Liver (tissue), 8 donors: ENCODE measurements at regions not wholly inside any gene's neighbourhood (a gene's known extent, or its start where the extent isn't known, plus 50 kb on each side); places are given as distances from the start of the nearest gene placed in this dataset.
"Not testable (repeated sequence)": the region's sequence is repeated elsewhere in the genome, so short reads cannot be mapped to it uniquely, and the experiment has no call there.

Source experiments
- DNase-seq: peaks from one replicate; pipeline ENCODE4 v3.0.0-alpha.2; 2017; ENCODE audit warnings: low spot score
- H3K27ac ChIP-seq, 2 donors: one replicate each; pipeline ENCODE4 v1.7.0; 2013; ENCODE audit warnings: inconsistent platforms in 2 of 2, low read length in 2 of 2, control low read depth in 1 of 2, low read depth in 1 of 2, mild to moderate bottlenecking in 1 of 2
- H3K27me3 ChIP-seq, 4 donors: one replicate each; pipeline versions ENCODE4 v1.6.1 to v1.7.0; 2013; ENCODE audit warnings: low read length in 3 of 4, inconsistent platforms in 1 of 4, mild to moderate bottlenecking in 1 of 4, moderate library complexity in 1 of 4; ENCODE audit not compliant: control insufficient read depth in 4 of 4, insufficient read depth in 4 of 4
- H3K36me3 ChIP-seq, 4 donors: one replicate each; pipeline versions ENCODE4 v1.6.1 to v1.7.0; 2013; ENCODE audit warnings: low read length in 3 of 4, mild to moderate bottlenecking in 3 of 4, low read depth in 1 of 4, moderate library complexity in 1 of 4; ENCODE audit not compliant: control insufficient read depth in 4 of 4, insufficient read depth in 3 of 4
- H3K4me1 ChIP-seq, 4 donors: one replicate each; pipeline versions ENCODE4 v1.6.1 to v1.7.0; 2013; ENCODE audit warnings: low read length in 3 of 4, mild to moderate bottlenecking in 3 of 4, moderate library complexity in 1 of 4; ENCODE audit not compliant: control insufficient read depth in 4 of 4, insufficient read depth in 4 of 4
- H3K4me3 ChIP-seq, 3 donors: one replicate each; pipeline versions ENCODE4 v1.6.1 to v1.7.0; 2013; ENCODE audit warnings: low read length in 3 of 3, control low read depth in 1 of 3, low read depth in 1 of 3, mild to moderate bottlenecking in 1 of 3
- H3K9ac ChIP-seq, 2 donors: one replicate each; pipeline ENCODE4 v1.7.0; 2013; ENCODE audit warnings: low read length in 2 of 2, mild to moderate bottlenecking in 2 of 2, moderate library complexity in 2 of 2, control low read depth in 1 of 2, low read depth in 1 of 2
- H3K9me3 ChIP-seq, 4 donors: one replicate each; pipeline versions ENCODE4 v1.6.1 to v1.7.0; 2013; ENCODE audit warnings: low read length in 3 of 4; ENCODE audit not compliant: control insufficient read depth in 4 of 4
- EGR1 ChIP-seq, 2 donors: IDR thresholded peaks; 2 replicates each; pipeline ENCODE4 v1.6.1; 2016 to 2018; ENCODE audit warnings: antibody characterized with exemption in 2 of 2, low read depth in 2 of 2
- FOXA1 ChIP-seq: IDR thresholded peaks from 2 replicates; pipeline ENCODE4 v1.6.1; 2016; ENCODE audit warnings: antibody characterized with exemption
- FOXA2 ChIP-seq: IDR thresholded peaks from 2 replicates; pipeline ENCODE4 v1.6.1; 2016; ENCODE audit warnings: antibody characterized with exemption
- GABPA ChIP-seq, 2 donors: IDR thresholded peaks in 1 of 2; conservative IDR thresholded peaks in 1 of 2; 2 replicates each; pipeline ENCODE4 v1.6.1; 2016; ENCODE audit warnings: antibody characterized with exemption in 2 of 2, mild to moderate bottlenecking in 1 of 2, moderate library complexity in 1 of 2
- HNF4A ChIP-seq, 2 donors: conservative IDR thresholded peaks; 2 replicates each; pipeline ENCODE4 v1.6.1; 2016; ENCODE audit warnings: antibody characterized with exemption in 2 of 2, mild to moderate bottlenecking in 2 of 2
- HNF4G ChIP-seq: IDR thresholded peaks from 2 replicates; pipeline ENCODE4 v1.6.1; 2016; ENCODE audit warnings: antibody characterized with exemption
- JUND ChIP-seq, 2 donors: IDR thresholded peaks; 2 replicates each; pipeline ENCODE4 v1.6.1; 2016; ENCODE audit warnings: antibody characterized with exemption in 2 of 2
- NR2F2 ChIP-seq: IDR thresholded peaks from 2 replicates; pipeline ENCODE4 v1.6.1; 2016; ENCODE audit warnings: antibody characterized with exemption
- RAD21 ChIP-seq, 2 donors: IDR thresholded peaks; 2 replicates each; pipeline ENCODE4 v1.6.1; 2016; ENCODE audit warnings: antibody characterized with exemption in 2 of 2, mild to moderate bottlenecking in 2 of 2
- RXRA ChIP-seq, 2 donors: IDR thresholded peaks; 2 replicates each; pipeline ENCODE4 v1.6.1; 2017 to 2018; ENCODE audit warnings: antibody characterized with exemption in 2 of 2, mild to moderate bottlenecking in 1 of 2
- SP1 ChIP-seq: IDR thresholded peaks from 2 replicates; pipeline ENCODE4 v1.6.1; 2018; ENCODE audit warnings: antibody characterized with exemption, mild to moderate bottlenecking
- TAF1 ChIP-seq: conservative IDR thresholded peaks from 2 replicates; pipeline ENCODE4 v1.6.1; 2016; ENCODE audit warnings: antibody characterized with exemption, mild to moderate bottlenecking
- YY1 ChIP-seq: IDR thresholded peaks from 2 replicates; pipeline ENCODE4 v1.6.1; 2016; ENCODE audit warnings: antibody characterized with exemption, mild to moderate bottlenecking
- WGBS: extraction: QIAGEN DNeasy Blood & Tissue Kit; methylation state at CpG from one replicate; pipeline ENCODE4 v1.1.7; 2013; 5-methylcytosine and 5-hydroxymethylcytosine counted together
- TF ChIP-seq, protein P1 (sequence below): IDR thresholded peaks from 2 replicates; pipeline ENCODE4 v1.6.1; 2016; ENCODE audit warnings: antibody characterized with exemption
- TF ChIP-seq, protein P2 (sequence below): fragments of 150-350 bp; IDR thresholded peaks from 2 replicates; pipeline ENCODE4 v1.5.1; 2017; ENCODE audit warnings: improper control_type of control experiment, low read depth, low read length; ENCODE audit not compliant: missing input control
- donor health status: healthy.
- donor health status: healthy.
- donor health status: healthy.
- donor health status: healthy.
- donor health status: healthy.

DNA sequence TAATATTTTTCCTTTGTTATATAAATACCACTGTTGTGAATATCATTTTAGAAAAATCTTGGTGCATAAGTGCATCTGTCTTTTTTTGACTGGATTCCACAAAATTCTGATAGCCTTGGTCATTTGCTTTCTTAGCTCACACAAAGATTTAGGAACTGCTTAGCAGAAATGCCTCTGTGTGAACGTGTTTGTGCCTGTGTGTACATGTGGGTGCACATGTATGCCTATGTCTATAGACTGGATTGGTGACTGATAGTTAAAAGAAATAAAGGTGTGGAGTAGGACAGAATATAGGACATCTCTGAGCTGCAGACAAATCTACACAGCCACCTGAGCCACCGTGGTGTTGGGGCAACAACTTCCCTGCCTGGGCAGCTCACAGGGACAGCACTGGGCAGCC, 93.8 kb downstream of the TSN start:
- WGBS: 61% methylated on average over 2 of the region's 2 CpGs
- H3K4me3 ChIP-seq: no peak overlapping the region
- no peak for DNase-seq
- H3K27ac ChIP-seq: no peak overlapping the region
- H3K36me3 ChIP-seq: no peaks in the 10 kb centered on the region
- no peak for TF ChIP-seq FOXA2
- no peak for TF ChIP-seq SP1
- TF ChIP-seq, protein P1, sequence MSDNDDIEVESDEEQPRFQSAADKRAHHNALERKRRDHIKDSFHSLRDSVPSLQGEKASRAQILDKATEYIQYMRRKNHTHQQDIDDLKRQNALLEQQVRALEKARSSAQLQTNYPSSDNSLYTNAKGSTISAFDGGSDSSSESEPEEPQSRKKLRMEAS: no peak
- no peak for TF ChIP-seq TAF1
- TF ChIP-seq, protein P2, sequence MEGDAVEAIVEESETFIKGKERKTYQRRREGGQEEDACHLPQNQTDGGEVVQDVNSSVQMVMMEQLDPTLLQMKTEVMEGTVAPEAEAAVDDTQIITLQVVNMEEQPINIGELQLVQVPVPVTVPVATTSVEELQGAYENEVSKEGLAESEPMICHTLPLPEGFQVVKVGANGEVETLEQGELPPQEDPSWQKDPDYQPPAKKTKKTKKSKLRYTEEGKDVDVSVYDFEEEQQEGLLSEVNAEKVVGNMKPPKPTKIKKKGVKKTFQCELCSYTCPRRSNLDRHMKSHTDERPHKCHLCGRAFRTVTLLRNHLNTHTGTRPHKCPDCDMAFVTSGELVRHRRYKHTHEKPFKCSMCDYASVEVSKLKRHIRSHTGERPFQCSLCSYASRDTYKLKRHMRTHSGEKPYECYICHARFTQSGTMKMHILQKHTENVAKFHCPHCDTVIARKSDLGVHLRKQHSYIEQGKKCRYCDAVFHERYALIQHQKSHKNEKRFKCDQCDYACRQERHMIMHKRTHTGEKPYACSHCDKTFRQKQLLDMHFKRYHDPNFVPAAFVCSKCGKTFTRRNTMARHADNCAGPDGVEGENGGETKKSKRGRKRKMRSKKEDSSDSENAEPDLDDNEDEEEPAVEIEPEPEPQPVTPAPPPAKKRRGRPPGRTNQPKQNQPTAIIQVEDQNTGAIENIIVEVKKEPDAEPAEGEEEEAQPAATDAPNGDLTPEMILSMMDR: no peak
- TF ChIP-seq FOXA1: no peak
- no peak for TF ChIP-seq EGR1 (IDR thresholded peaks at IDR 0.05; ENCODE audit: low read depth in 2 of 2)
- no peak for TF ChIP-seq JUND (IDR thresholded peaks at IDR 0.05)
- TF ChIP-seq HNF4A (conservative IDR thresholded peaks at IDR 0.05): no peak
- no peak for TF ChIP-seq NR2F2
- TF ChIP-seq RAD21 (IDR thresholded peaks at IDR 0.05): no peak
- H3K9me3 ChIP-seq: no peaks in the 10 kb centered on the region
- H3K4me1 ChIP-seq: no peaks in the 10 kb centered on the region
- H3K27me3 ChIP-seq: peaks cover 0 to under 1% (median 0%) of the 10 kb centered on the region in 4 donors
- no peak overlapping the region for H3K9ac ChIP-seq

DNA sequence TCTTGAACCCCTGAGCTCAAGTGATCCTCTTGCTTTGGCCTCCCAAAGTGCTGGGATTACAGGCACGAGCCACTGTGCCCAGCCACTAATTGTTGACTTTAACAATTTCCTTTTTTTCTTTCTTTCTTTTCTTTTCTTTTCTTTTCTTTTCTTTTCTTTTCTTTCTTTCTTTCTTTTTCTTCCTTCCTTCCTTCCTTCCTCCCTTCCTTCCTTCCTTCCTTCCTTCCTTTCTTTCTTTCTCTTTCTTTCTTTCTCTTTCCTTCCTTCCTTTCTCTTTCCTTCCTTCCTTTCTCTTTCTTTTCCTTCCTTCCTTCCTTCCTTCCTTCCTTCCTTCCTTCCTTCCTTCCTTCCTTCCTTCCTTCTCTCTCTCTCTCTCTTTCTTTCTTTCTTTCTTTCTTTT, 97.7 kb downstream of the TSN start:
- not testable (repeated sequence) for H3K27ac ChIP-seq, H3K27me3 ChIP-seq, H3K36me3 ChIP-seq, H3K4me1 ChIP-seq, H3K9ac ChIP-seq, H3K4me3 ChIP-seq, H3K9me3 ChIP-seq, DNase-seq
- WGBS: 80% methylated on average over 1 of the region's 1 CpG

DNA sequence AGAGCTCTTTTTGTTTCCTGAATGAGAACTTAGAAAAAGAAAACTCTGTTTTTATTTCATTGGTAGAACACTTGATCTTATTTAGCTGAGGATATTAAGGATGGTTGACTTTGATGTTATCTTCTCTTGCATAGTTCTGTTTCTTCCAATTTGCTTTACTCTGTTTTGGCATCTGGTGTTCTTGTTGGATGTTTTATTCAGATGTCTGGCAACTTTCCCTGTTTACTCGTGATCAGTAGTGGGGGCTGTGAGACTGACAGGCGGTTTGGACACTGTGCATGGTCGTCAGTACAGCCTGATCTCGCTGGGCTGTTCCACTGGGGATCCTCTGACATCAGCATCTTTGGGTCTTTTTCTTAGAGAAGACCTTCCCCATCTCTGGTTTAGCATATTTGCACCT, 100.1 kb downstream of the TSN start:
- 33% methylated on average over 4 of the region's 4 CpGs for WGBS
- peaks cover 0 to 5% (median 0%) of the 10 kb centered on the region in 4 donors for H3K9me3 ChIP-seq
- H3K27me3 ChIP-seq: peaks cover 0 to 10% (median 0%) of the 10 kb centered on the region in 4 donors
- DNase-seq: no peak
- H3K4me3 ChIP-seq: no peak overlapping the region
- H3K36me3 ChIP-seq: no peaks in the 10 kb centered on the region
- no peaks in the 10 kb centered on the region for H3K4me1 ChIP-seq
- H3K27ac ChIP-seq: no peak overlapping the region
- H3K9ac ChIP-seq: no peak overlapping the region
- no peak for TF ChIP-seq HNF4G
- TF ChIP-seq TAF1: no peak
- no peak for TF ChIP-seq RXRA (IDR thresholded peaks at IDR 0.05)
- no peak for TF ChIP-seq RAD21 (IDR thresholded peaks at IDR 0.05)
- no peak for TF ChIP-seq YY1
- TF ChIP-seq GABPA (IDR thresholded peaks at IDR 0.05 in 1 of 2, conservative IDR thresholded peaks at IDR 0.05 in 1 of 2): no peak
- no peak for TF ChIP-seq SP1

DNA sequence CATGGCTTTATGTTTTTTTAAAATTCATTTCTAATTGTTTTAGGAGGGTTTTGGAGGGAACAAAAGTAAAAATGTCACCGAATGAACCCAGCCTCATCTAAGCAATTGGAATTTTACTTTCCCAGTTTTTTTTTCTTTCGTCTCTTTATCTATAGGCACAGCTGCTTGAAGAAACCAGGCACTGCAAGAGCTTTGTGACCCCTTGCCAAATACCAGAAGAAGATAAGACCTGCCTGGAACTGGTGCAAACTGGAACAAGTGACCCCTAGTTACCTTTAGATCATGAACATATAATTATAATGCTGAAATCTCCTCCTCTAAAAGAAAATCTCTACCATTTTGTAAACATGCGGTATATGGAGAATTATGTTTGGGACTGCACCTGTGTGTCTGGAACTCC, 100.9 kb downstream of the TSN start:
- TF ChIP-seq NR2F2 (peak; percentile 22), HNF4A (conservative IDR thresholded peaks at IDR 0.05) (no peak), EGR1 (IDR thresholded peaks at IDR 0.05; ENCODE audit: low read depth in 2 of 2) (no peak)
- TF ChIP-seq, protein P2: no peak
- no peaks in the 10 kb centered on the region for H3K36me3 ChIP-seq
- DNase-seq: no peak
- no peaks in the 10 kb centered on the region for H3K4me1 ChIP-seq
- H3K27ac ChIP-seq: no peak overlapping the region
- H3K4me3 ChIP-seq: no peak overlapping the region
- H3K9ac ChIP-seq: no peak overlapping the region
- H3K27me3 ChIP-seq: peaks cover 0 to 11% (median 0%) of the 10 kb centered on the region in 4 donors
- 46% methylated on average over 3 of the region's 3 CpGs for WGBS
- peaks cover 0 to 5% (median 0%) of the 10 kb centered on the region in 4 donors for H3K9me3 ChIP-seq
